ENCODE measurements at regions not wholly inside any gene's neighbourhood (a gene's known extent, or its start where the extent isn't known, plus 50 kb on each side); places are given as distances from the start of the nearest gene placed in this dataset.
"Not testable (repeated sequence)": the region's sequence is repeated elsewhere in the genome, so short reads cannot be mapped to it uniquely, and the experiment has no call there.

GRCh38 chr17:15806825-15807224 lies 74.7 kb downstream of the TBC1D26 start:
- TF ChIP-seq CTCF (conservative IDR thresholded peaks at IDR 0.05; ENCODE audit: low read depth, low read length); EZH2 (IDR thresholded peaks at IDR 0.05; ENCODE audit: borderline replicate concordance, low read depth, low read length, poor library complexity, severe bottlenecking): not testable (repeated sequence)
